ENCODE measurements at regions not wholly inside any gene's neighbourhood (a gene's known extent, or its start where the extent isn't known, plus 50 kb on each side); places are given as distances from the start of the nearest gene placed in this dataset.

GRCh38 chr1:58338081-58338480, 208.4 kb downstream of the OMA1 start:
- TF ChIP-seq CTCF (IDR thresholded peaks at IDR 0.05) (no peak), POLR2A (IDR thresholded peaks at IDR 0.05) (no peak)
